SK-N-MC (cell line): ENCODE measurements at regions not wholly inside any gene's neighbourhood (a gene's known extent, or its start where the extent isn't known, plus 50 kb on each side); places are given as distances from the start of the nearest gene placed in this dataset.

Source experiments
- DNase-seq: peaks from one replicate; pipeline ENCODE4 v3.0.0-alpha.2; 2011; ENCODE audit warnings: low read depth, low spot score
- H3K27ac ChIP-seq: fragments of 200-600 bp; sonication (generic); 2 replicates; pipeline ENCODE4 v1.5.1; 2016; ENCODE audit warnings: mixed run types
- H3K36me3 ChIP-seq: fragments of 200-600 bp; sonication (generic); 2 replicates; pipeline ENCODE4 v1.6.1; 2017; ENCODE audit warnings: antibody characterized with exemption, low read length, mixed read lengths; ENCODE audit not compliant: insufficient read depth
- H3K4me3 ChIP-seq: fragments of 200-600 bp; sonication (generic); 2 replicates; pipeline ENCODE4 v1.5.1; 2016
- H3K9ac ChIP-seq: fragments of 200-600 bp; sonication (generic); 2 replicates; pipeline ENCODE4 v1.8.0; 2017; ENCODE audit warnings: mixed run types, mixed read lengths; ENCODE audit not compliant: insufficient read length
- H3K9me3 ChIP-seq: fragments of 200-600 bp; sonication (generic); 2 replicates; pipeline ENCODE4 v1.6.1; 2017; ENCODE audit warnings: low read depth, mild to moderate bottlenecking, antibody characterized with exemption, low read length, moderate library complexity, mixed read lengths
- EZH2 ChIP-seq: fragments of 200-600 bp; sonication (generic); IDR thresholded peaks from one replicate; pipeline ENCODE4 v1.6.1; 2017; ENCODE audit warnings: antibody characterized with exemption
- FOXP2 ChIP-seq: optimal IDR thresholded peaks from 2 replicates; pipeline ENCODE3; 2011; ENCODE audit warnings: mild to moderate bottlenecking, moderate library complexity; ENCODE audit not compliant: insufficient read depth; ENCODE audit errors: extremely low read length, control extremely low read depth
- POLR2AphosphoS5 ChIP-seq: IDR thresholded peaks from 2 replicates; pipeline ENCODE4 v1.6.1; 2012; ENCODE audit warnings: mild to moderate bottlenecking, low read depth, low read length, borderline replicate concordance

- Histone ChIP-seq H3K9ac (no peak overlapping the region), H3K27ac (no peak overlapping the region), H3K9me3 (no peaks in the 10 kb centered on the region), H3K4me3 (no peak overlapping the region), H3K36me3 (no peaks in the 10 kb centered on the region)
- TF ChIP-seq EZH2 (no peak), POLR2AphosphoS5 (no peak), FOXP2 (no peak)
- no peak for DNase-seq
Observed at GRCh38 chr9:71594541-71594940, 173.8 kb downstream of the CEMIP2 start.

- Histone ChIP-seq H3K36me3 (no peaks in the 10 kb centered on the region), H3K9me3 (no peaks in the 10 kb centered on the region), H3K4me3 (no peak overlapping the region), H3K27ac (no peak overlapping the region), H3K9ac (no peak overlapping the region)
- no peak for DNase-seq
- TF ChIP-seq EZH2 = no peak
- TF ChIP-seq POLR2AphosphoS5 = no peak
- TF ChIP-seq FOXP2 = no peak
Observed at GRCh38 chr9:71592400-71592799, 175.9 kb downstream of the CEMIP2 start.

GRCh38 chr9:71590362-71590761 lies 178.0 kb downstream of the CEMIP2 start:
- H3K4me3 ChIP-seq = no peak overlapping the region
- TF ChIP-seq FOXP2 = no peak
- no peak for TF ChIP-seq EZH2
- TF ChIP-seq POLR2AphosphoS5 = no peak
- no peaks in the 10 kb centered on the region for H3K36me3 ChIP-seq
- H3K9me3 ChIP-seq = no peaks in the 10 kb centered on the region
- H3K27ac ChIP-seq = no peak overlapping the region
- no peak for DNase-seq
- no peak overlapping the region for H3K9ac ChIP-seq

- Histone ChIP-seq H3K9ac (no peak overlapping the region), H3K4me3 (no peak overlapping the region), H3K36me3 (no peaks in the 10 kb centered on the region), H3K27ac (no peak overlapping the region), H3K9me3 (no peaks in the 10 kb centered on the region)
- TF ChIP-seq POLR2AphosphoS5 = no peak
- TF ChIP-seq FOXP2 = no peak
- no peak for DNase-seq
Observed at GRCh38 chr9:71589612-71590011, 178.7 kb downstream of the CEMIP2 start.

- H3K4me3 ChIP-seq = no peak overlapping the region
- TF ChIP-seq POLR2AphosphoS5 (no peak), FOXP2 (no peak)
- H3K9me3 ChIP-seq = no peaks in the 10 kb centered on the region
- H3K36me3 ChIP-seq = no peaks in the 10 kb centered on the region
- no peak overlapping the region for H3K27ac ChIP-seq
- H3K9ac ChIP-seq = no peak overlapping the region
- no peak for DNase-seq
Observed at GRCh38 chr9:71587576-71588362, 180.5 kb downstream of the CEMIP2 start.

GRCh38 chr9:71583792-71584191 lies 184.5 kb downstream of the CEMIP2 start:
- H3K27ac ChIP-seq = no peak overlapping the region
- no peak overlapping the region for H3K9ac ChIP-seq
- H3K36me3 ChIP-seq = no peaks in the 10 kb centered on the region
- H3K4me3 ChIP-seq = no peak overlapping the region
- H3K9me3 ChIP-seq = no peaks in the 10 kb centered on the region
- DNase-seq = no peak
- TF ChIP-seq POLR2AphosphoS5 = no peak
- TF ChIP-seq FOXP2 = no peak
- no peak for TF ChIP-seq EZH2

GRCh38 chr9:71582347-71582746 lies 186.0 kb downstream of the CEMIP2 start:
- Histone ChIP-seq H3K27ac (no peak overlapping the region), H3K9me3 (no peaks in the 10 kb centered on the region), H3K36me3 (no peaks in the 10 kb centered on the region), H3K4me3 (no peak overlapping the region), H3K9ac (no peak overlapping the region)
- DNase-seq = no peak
- no peak for TF ChIP-seq EZH2
- no peak for TF ChIP-seq POLR2AphosphoS5

- no peak for DNase-seq
- Histone ChIP-seq H3K36me3 (no peaks in the 10 kb centered on the region), H3K9ac (no peak overlapping the region), H3K9me3 (no peaks in the 10 kb centered on the region), H3K4me3 (no peak overlapping the region), H3K27ac (no peak overlapping the region)
- TF ChIP-seq EZH2 (no peak), FOXP2 (no peak), POLR2AphosphoS5 (no peak)
Observed at GRCh38 chr9:71581101-71581500, 187.2 kb downstream of the CEMIP2 start.

- no peak overlapping the region for H3K9ac ChIP-seq
- no peak for DNase-seq
- no peaks in the 10 kb centered on the region for H3K36me3 ChIP-seq
- H3K27ac ChIP-seq = no peak overlapping the region
- TF ChIP-seq FOXP2 = no peak
- TF ChIP-seq POLR2AphosphoS5 = no peak
- no peak for TF ChIP-seq EZH2
- no peak overlapping the region for H3K4me3 ChIP-seq
- no peaks in the 10 kb centered on the region for H3K9me3 ChIP-seq
Observed at GRCh38 chr9:71571186-71571585, 197.1 kb downstream of the CEMIP2 start.
